OCI-LY7 (cell line): ENCODE measurements at regions not wholly inside any gene's neighbourhood (a gene's known extent, or its start where the extent isn't known, plus 50 kb on each side); places are given as distances from the start of the nearest gene placed in this dataset.

Source experiments
- CTCF ChIP-seq: fragments of 200-600 bp; sonication (generic); conservative IDR thresholded peaks from 2 replicates; pipeline ENCODE4 v1.5.1; 2014; ENCODE audit warnings: mild to moderate bottlenecking, antibody characterized with exemption, low read length, moderate library complexity, mixed read lengths
- EZH2phosphoT487 ChIP-seq: fragments of 200-600 bp; sonication (generic); IDR thresholded peaks from 2 replicates; pipeline ENCODE4 v1.6.1; 2018; ENCODE audit warnings: low read depth, borderline replicate concordance, mild to moderate bottlenecking, mixed run types, antibody characterized with exemption, low read length, moderate library complexity, mixed read lengths

GRCh38 chr21:26776310-26777021 lies 68.7 kb downstream of the ADAMTS1 start:
- TF ChIP-seq CTCF (no peak), EZH2phosphoT487 (no peak)
